ENCODE measurements at regions not wholly inside any gene's neighbourhood (a gene's known extent, or its start where the extent isn't known, plus 50 kb on each side); places are given as distances from the start of the nearest gene placed in this dataset.

GRCh38 chr17:73715769-73716168 lies 71.5 kb upstream of the SDK2 start:
- TF ChIP-seq CTCF (IDR thresholded peaks at IDR 0.05) = no peak
- no peak for TF ChIP-seq POLR2A (IDR thresholded peaks at IDR 0.05)

Data from uterus (tissue), 2 donors.